Caco-2 (cell line): ENCODE measurements at regions not wholly inside any gene's neighbourhood (a gene's known extent, or its start where the extent isn't known, plus 50 kb on each side); places are given as distances from the start of the nearest gene placed in this dataset.

Experiments
- BruUV-seq: library from RNA; stranded (reverse); fragments of 400-500 nt; replicated peaks from 2 replicates; lab custom pipeline; 2021; lab: Mats Ljungman, UMichigan
- CTCF ChIA-PET: fragments of 300-600 bp; sonication (Branson Sonifier 250); formaldehyde crosslinking; loops from one replicate; lab custom pipeline; 2022; ENCODE audit warnings: antibody characterized with exemption; lab: Charles Lee
- POLR2A ChIA-PET: fragments of 300-600 bp; sonication (Branson Sonifier 250); formaldehyde crosslinking; loops from one replicate; lab custom pipeline; 2022; ENCODE audit warnings: antibody characterized with exemption; lab: Charles Lee
- DNase-seq, 2 experiments: peaks; one replicate each; pipeline versions ENCODE4 v3.0.0 to v3.0.0-alpha.2; 2020 to 2022
- H3K27me3 ChIP-seq: replicated peaks from 2 replicates; pipeline ENCODE4 v1.6.0; 2011; ENCODE audit warnings: low read length; ENCODE audit not compliant: control insufficient read depth, insufficient read depth
- H3K36me3 ChIP-seq: 2 replicates; pipeline ENCODE4 v1.5.1; 2011; ENCODE audit warnings: low read length; ENCODE audit not compliant: control insufficient read depth, insufficient read depth
- H3K4me1 ChIP-seq: fragments of 250-450 bp; sonication (Bioruptor Pico); 2 replicates; pipeline ENCODE4 v1.5.1; 2020; ENCODE audit warnings: mild to moderate bottlenecking
- H3K4me3 ChIP-seq: 2 replicates; pipeline ENCODE4 v1.5.1; 2011; ENCODE audit warnings: low read depth, mild to moderate bottlenecking, control low read depth, low read length
- H3K9me3 ChIP-seq: fragments of 250-450 bp; sonication (Bioruptor Pico); 2 replicates; pipeline ENCODE4 v1.5.1; 2020; ENCODE audit warnings: mild to moderate bottlenecking, moderate library complexity
- H3K27ac Mint-ChIP-seq: one replicate; pipeline ENCODE4 v1.8.0; 2022; ENCODE audit warnings: mixed read lengths; ENCODE audit not compliant: unreplicated experiment
- H3K27me3 Mint-ChIP-seq: one replicate; pipeline ENCODE4 v1.8.0; 2022; ENCODE audit warnings: mixed read lengths; ENCODE audit not compliant: insufficient read depth, unreplicated experiment
- H3K36me3 Mint-ChIP-seq: one replicate; pipeline ENCODE4 v1.8.0; 2022; ENCODE audit warnings: mild to moderate bottlenecking, mixed read lengths; ENCODE audit not compliant: insufficient read depth, unreplicated experiment
- H3K4me1 Mint-ChIP-seq: one replicate; pipeline ENCODE4 v1.8.0; 2022; ENCODE audit warnings: low read depth, mixed read lengths; ENCODE audit not compliant: unreplicated experiment
- H3K4me3 Mint-ChIP-seq: one replicate; pipeline ENCODE4 v1.8.0; 2022; ENCODE audit warnings: mild to moderate bottlenecking, moderate library complexity, mixed read lengths; ENCODE audit not compliant: unreplicated experiment
- H3K9me3 Mint-ChIP-seq: one replicate; pipeline ENCODE4 v1.8.0; 2022; ENCODE audit warnings: mixed read lengths; ENCODE audit not compliant: unreplicated experiment
- intact Hi-C: fragments of 100-400 bp; cut with micrococcal nuclease; formaldehyde crosslinking; loops from one replicate; pipeline ENCODE4 v1.10.0; 2022; ENCODE audit not compliant: unreplicated experiment
- TF ChIP-seq, protein P1 (sequence below), 2 experiments: fragments of 200-600 bp in 1 of 2; IDR thresholded peaks; 1 replicate in 1 of 2; 2 replicates in 1 of 2; pipeline versions ENCODE4 v1.5.1 to v1.8.0; 2011 to 2022; ENCODE audit warnings: antibody characterized with exemption in 1 of 2, control low read depth in 1 of 2, inconsistent platforms in 1 of 2, low read depth in 1 of 2, low read length in 1 of 2, mild to moderate bottlenecking in 1 of 2, moderate library complexity in 1 of 2; ENCODE audit not compliant: insufficient read depth in 1 of 2, severe bottlenecking in 1 of 2, unreplicated experiment in 1 of 2

DNA sequence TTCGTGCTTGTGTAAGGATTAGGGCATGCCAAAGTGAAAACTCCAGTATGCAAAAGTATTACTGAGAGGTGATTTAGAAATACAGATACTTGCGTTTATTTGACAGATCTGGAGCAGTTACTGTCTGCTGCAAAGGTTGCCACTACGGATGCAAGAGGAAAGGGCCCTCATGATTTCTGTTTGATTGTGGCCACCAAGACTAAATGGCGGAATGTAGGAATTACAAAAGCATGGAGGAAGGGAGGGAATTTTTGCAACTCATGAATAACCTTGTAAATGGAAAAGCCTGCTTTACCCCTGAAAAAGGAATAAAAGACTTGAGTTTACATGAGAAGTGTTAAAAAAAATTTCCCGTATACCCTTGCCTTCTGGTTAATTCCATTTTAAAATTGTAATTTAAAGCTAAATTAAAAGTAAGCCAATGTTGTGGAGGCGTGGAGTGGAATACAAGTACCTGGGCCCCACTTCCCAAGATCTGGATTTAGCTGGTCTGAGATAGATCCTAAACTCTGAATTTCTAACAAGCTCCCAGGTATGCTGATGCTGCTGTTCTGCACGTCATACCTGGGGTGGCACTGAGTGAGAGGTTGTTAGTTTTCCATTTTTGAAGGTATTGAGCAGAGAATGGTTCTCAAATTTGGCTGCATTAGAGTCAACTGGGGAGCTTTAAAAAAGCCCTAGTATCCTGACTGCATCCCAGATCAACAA is 56.6 kb upstream of the NKX2-2 start:
- Mint-ChIP-seq H3K4me3 (no peak overlapping the region), H3K27ac (no peak overlapping the region), H3K4me1 (no peaks in the 10 kb centered on the region), H3K9me3 (no peaks in the 10 kb centered on the region), H3K36me3 (no peaks in the 10 kb centered on the region), H3K27me3 (peaks cover 29% of the 10 kb centered on the region)
- Histone ChIP-seq H3K4me3 (no peak overlapping the region), H3K4me1 (no peaks in the 10 kb centered on the region), H3K27me3 (no peaks in the 10 kb centered on the region; the same call in 1 of the 2 replicates), H3K36me3 (no peaks in the 10 kb centered on the region), H3K9me3 (no peaks in the 10 kb centered on the region)
- CTCF ChIA-PET, result no interaction called here
- no TSS peak for BruUV-seq
- no peak for DNase-seq
- TF ChIP-seq, protein P1, sequence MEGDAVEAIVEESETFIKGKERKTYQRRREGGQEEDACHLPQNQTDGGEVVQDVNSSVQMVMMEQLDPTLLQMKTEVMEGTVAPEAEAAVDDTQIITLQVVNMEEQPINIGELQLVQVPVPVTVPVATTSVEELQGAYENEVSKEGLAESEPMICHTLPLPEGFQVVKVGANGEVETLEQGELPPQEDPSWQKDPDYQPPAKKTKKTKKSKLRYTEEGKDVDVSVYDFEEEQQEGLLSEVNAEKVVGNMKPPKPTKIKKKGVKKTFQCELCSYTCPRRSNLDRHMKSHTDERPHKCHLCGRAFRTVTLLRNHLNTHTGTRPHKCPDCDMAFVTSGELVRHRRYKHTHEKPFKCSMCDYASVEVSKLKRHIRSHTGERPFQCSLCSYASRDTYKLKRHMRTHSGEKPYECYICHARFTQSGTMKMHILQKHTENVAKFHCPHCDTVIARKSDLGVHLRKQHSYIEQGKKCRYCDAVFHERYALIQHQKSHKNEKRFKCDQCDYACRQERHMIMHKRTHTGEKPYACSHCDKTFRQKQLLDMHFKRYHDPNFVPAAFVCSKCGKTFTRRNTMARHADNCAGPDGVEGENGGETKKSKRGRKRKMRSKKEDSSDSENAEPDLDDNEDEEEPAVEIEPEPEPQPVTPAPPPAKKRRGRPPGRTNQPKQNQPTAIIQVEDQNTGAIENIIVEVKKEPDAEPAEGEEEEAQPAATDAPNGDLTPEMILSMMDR (IDR thresholded peaks at IDR 0.05; ENCODE audit: insufficient read depth in 1 of 2, low read depth in 1 of 2, low read length in 1 of 2, severe bottlenecking in 1 of 2, unreplicated experiment in 1 of 2), result no peak
- POLR2A ChIA-PET, result no interaction called here
- intact Hi-C loops, result no loop called here

DNA sequence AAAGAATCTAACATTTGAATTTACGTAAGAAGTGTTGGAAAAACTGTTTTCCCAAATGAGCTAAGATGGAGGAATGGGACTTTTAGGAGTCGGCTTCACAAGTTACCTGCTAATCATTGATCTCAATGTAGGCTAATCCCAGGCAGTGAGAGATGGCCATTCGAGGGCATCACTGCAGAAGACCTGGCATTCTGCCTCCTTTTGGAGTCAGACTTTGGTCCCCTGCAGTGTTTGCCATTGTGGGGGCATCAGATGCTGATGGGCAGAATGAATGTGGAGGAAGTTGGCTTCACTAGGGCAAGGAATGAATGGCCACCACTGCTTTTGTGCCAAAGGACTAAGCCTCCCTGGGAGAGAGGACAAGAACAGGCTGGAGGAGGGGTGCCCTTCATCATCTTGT is 55.7 kb upstream of the NKX2-2 start:
- no peaks in the 10 kb centered on the region; the same call in 1 of the 2 replicates for H3K27me3 ChIP-seq
- no peak for DNase-seq

DNA sequence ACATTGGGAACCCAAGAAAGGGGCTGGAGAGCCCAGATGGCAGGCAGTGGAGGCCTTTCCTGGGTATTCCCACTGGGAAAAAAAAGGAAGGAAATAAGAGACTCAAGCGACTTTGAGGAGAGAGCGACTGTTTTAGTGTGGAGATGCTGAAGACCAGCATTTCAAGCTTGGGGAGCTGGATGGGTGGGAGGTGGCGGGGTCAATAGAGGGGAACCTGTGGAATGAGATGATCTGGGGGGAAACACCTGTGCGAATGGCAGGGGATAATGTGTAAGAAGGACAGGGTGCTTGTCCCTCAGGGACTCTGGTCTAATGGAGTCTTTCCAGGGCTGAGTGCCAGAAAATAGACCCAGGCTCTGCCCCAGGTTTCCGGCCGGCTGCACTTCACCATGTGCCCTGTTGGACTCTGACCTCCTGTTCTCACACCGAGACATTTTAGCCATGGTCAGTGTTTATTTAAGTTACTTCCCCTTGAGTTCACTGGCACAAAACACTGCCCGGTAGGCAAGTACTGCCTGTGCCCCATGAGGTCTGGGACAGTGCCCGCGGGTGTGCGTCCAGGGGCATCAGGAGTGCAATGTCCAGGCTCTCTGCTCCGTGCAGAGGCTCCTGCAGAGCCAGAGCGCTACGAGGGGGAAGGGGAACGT is 50.4 kb upstream of the NKX2-2 start:
- Mint-ChIP-seq H3K27ac (no peak overlapping the region), H3K36me3 (no peaks in the 10 kb centered on the region), H3K4me1 (no peaks in the 10 kb centered on the region), H3K27me3 (peaks cover 21% of the 10 kb centered on the region), H3K9me3 (no peaks in the 10 kb centered on the region), H3K4me3 (no peak overlapping the region)
- no peaks in the 10 kb centered on the region; the same call in 1 of the 2 replicates for H3K27me3 ChIP-seq
- H3K9me3 ChIP-seq, result no peaks in the 10 kb centered on the region
- no peaks in the 10 kb centered on the region for H3K4me1 ChIP-seq
- ChIA-PET CTCF (no interaction called here), POLR2A (no interaction called here)
- no peak for DNase-seq
- H3K4me3 ChIP-seq, result no peak overlapping the region
- no peaks in the 10 kb centered on the region for H3K36me3 ChIP-seq
- TF ChIP-seq, protein P1 (IDR thresholded peaks at IDR 0.05; ENCODE audit: insufficient read depth in 1 of 2, low read depth in 1 of 2, low read length in 1 of 2, severe bottlenecking in 1 of 2, unreplicated experiment in 1 of 2), result no peak
- intact Hi-C loops, result no loop called here
- no TSS peak for BruUV-seq

More for the DNA sequence above, 55.7 kb upstream of the NKX2-2 start:
- CTCF ChIA-PET, result no interaction called here
- Mint-ChIP-seq H3K36me3 (no peaks in the 10 kb centered on the region), H3K4me1 (no peaks in the 10 kb centered on the region), H3K4me3 (no peak overlapping the region), H3K27me3 (peaks cover 24% of the 10 kb centered on the region), H3K9me3 (no peaks in the 10 kb centered on the region), H3K27ac (no peak overlapping the region)
- Histone ChIP-seq H3K9me3 (no peaks in the 10 kb centered on the region), H3K4me3 (no peak overlapping the region), H3K36me3 (no peaks in the 10 kb centered on the region), H3K4me1 (no peaks in the 10 kb centered on the region)
- no TSS peak for BruUV-seq
- TF ChIP-seq, protein P1 (IDR thresholded peaks at IDR 0.05; ENCODE audit: insufficient read depth in 1 of 2, low read depth in 1 of 2, low read length in 1 of 2, severe bottlenecking in 1 of 2, unreplicated experiment in 1 of 2), result no peak
- intact Hi-C loops, result no loop called here
- POLR2A ChIA-PET, result no interaction called here
